ENCODE measurements at regions not wholly inside any gene's neighbourhood (a gene's known extent, or its start where the extent isn't known, plus 50 kb on each side); places are given as distances from the start of the nearest gene placed in this dataset.
A peak's percentile ranks its signal among the peaks of the same experiment; 100 is the strongest.

GRCh38 chr5:129821477-129822131 lies 73.7 kb downstream of the MINAR2 start:
- no peak for TF ChIP-seq CTCF (IDR thresholded peaks at IDR 0.05; ENCODE audit: insufficient read depth, low read depth, low read length, missing control alignments)
- no peak for DNase-seq (ENCODE audit: low read depth)
- no peak overlapping the region for H3K4me3 ChIP-seq (ENCODE audit: low read depth, low read length)

- DNase-seq (ENCODE audit: low read depth): no peak
- H3K4me3 ChIP-seq (ENCODE audit: low read depth, low read length): no peak overlapping the region
- no peak for TF ChIP-seq CTCF (IDR thresholded peaks at IDR 0.05; ENCODE audit: insufficient read depth, low read depth, low read length, missing control alignments)
Observed at GRCh38 chr5:129830288-129830687, 74.0 kb upstream of the CHSY3 start.

GRCh38 chr5:129836321-129836720 lies 67.9 kb upstream of the CHSY3 start:
- DNase-seq (ENCODE audit: low read depth): no peak
- H3K4me3 ChIP-seq (ENCODE audit: low read depth, low read length): no peak overlapping the region
- TF ChIP-seq CTCF (IDR thresholded peaks at IDR 0.05; ENCODE audit: insufficient read depth, low read depth, low read length, missing control alignments): no peak

- TF ChIP-seq CTCF (IDR thresholded peaks at IDR 0.05; ENCODE audit: insufficient read depth, low read depth, low read length, missing control alignments): no peak
- DNase-seq (ENCODE audit: low read depth): no peak
- H3K4me3 ChIP-seq (ENCODE audit: low read depth, low read length): no peak overlapping the region
Observed at GRCh38 chr5:129844764-129845163, 59.5 kb upstream of the CHSY3 start.

GRCh38 chr5:129852747-129853352 lies 51.4 kb upstream of the CHSY3 start:
- TF ChIP-seq CTCF (IDR thresholded peaks at IDR 0.05; ENCODE audit: insufficient read depth, low read depth, low read length, missing control alignments): peak; percentile 93
- no peak overlapping the region for H3K4me3 ChIP-seq (ENCODE audit: low read depth, low read length)
- DNase-seq (ENCODE audit: low read depth): peak; percentile 73

GRCh38 chr5:129853588-129853987 lies 50.7 kb upstream of the CHSY3 start:
- DNase-seq (ENCODE audit: low read depth): no peak
- TF ChIP-seq CTCF (IDR thresholded peaks at IDR 0.05; ENCODE audit: insufficient read depth, low read depth, low read length, missing control alignments): no peak
- no peak overlapping the region for H3K4me3 ChIP-seq (ENCODE audit: low read depth, low read length)
